ENCODE measurements at regions not wholly inside any gene's neighbourhood (a gene's known extent, or its start where the extent isn't known, plus 50 kb on each side); places are given as distances from the start of the nearest gene placed in this dataset.

- TF ChIP-seq, protein P1, sequence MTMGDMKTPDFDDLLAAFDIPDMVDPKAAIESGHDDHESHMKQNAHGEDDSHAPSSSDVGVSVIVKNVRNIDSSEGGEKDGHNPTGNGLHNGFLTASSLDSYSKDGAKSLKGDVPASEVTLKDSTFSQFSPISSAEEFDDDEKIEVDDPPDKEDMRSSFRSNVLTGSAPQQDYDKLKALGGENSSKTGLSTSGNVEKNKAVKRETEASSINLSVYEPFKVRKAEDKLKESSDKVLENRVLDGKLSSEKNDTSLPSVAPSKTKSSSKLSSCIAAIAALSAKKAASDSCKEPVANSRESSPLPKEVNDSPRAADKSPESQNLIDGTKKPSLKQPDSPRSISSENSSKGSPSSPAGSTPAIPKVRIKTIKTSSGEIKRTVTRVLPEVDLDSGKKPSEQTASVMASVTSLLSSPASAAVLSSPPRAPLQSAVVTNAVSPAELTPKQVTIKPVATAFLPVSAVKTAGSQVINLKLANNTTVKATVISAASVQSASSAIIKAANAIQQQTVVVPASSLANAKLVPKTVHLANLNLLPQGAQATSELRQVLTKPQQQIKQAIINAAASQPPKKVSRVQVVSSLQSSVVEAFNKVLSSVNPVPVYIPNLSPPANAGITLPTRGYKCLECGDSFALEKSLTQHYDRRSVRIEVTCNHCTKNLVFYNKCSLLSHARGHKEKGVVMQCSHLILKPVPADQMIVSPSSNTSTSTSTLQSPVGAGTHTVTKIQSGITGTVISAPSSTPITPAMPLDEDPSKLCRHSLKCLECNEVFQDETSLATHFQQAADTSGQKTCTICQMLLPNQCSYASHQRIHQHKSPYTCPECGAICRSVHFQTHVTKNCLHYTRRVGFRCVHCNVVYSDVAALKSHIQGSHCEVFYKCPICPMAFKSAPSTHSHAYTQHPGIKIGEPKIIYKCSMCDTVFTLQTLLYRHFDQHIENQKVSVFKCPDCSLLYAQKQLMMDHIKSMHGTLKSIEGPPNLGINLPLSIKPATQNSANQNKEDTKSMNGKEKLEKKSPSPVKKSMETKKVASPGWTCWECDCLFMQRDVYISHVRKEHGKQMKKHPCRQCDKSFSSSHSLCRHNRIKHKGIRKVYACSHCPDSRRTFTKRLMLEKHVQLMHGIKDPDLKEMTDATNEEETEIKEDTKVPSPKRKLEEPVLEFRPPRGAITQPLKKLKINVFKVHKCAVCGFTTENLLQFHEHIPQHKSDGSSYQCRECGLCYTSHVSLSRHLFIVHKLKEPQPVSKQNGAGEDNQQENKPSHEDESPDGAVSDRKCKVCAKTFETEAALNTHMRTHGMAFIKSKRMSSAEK (CRISPR knock-in tag; IDR thresholded peaks at IDR 0.05; ENCODE audit: borderline replicate concordance), result 0 out of 2 replicates have a peak, but pooled peaks have one; percentile 31
- TF ChIP-seq MLX (CRISPR knock-in tag; IDR thresholded peaks at IDR 0.05), result no peak
- no peak for TF ChIP-seq FOXJ3 (CRISPR knock-in tag; IDR thresholded peaks at IDR 0.05; ENCODE audit: borderline replicate concordance)
- TF ChIP-seq CTCF (IDR thresholded peaks at IDR 0.05), result no peak
- TF ChIP-seq ZNF671 (CRISPR knock-in tag; IDR thresholded peaks at IDR 0.05), result no peak
- TF ChIP-seq, protein P2, sequence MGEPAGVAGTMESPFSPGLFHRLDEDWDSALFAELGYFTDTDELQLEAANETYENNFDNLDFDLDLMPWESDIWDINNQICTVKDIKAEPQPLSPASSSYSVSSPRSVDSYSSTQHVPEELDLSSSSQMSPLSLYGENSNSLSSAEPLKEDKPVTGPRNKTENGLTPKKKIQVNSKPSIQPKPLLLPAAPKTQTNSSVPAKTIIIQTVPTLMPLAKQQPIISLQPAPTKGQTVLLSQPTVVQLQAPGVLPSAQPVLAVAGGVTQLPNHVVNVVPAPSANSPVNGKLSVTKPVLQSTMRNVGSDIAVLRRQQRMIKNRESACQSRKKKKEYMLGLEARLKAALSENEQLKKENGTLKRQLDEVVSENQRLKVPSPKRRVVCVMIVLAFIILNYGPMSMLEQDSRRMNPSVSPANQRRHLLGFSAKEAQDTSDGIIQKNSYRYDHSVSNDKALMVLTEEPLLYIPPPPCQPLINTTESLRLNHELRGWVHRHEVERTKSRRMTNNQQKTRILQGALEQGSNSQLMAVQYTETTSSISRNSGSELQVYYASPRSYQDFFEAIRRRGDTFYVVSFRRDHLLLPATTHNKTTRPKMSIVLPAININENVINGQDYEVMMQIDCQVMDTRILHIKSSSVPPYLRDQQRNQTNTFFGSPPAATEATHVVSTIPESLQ (CRISPR knock-in tag; IDR thresholded peaks at IDR 0.05), result no peak
- no peak for TF ChIP-seq E2F1 (CRISPR knock-in tag; IDR thresholded peaks at IDR 0.05)
- TF ChIP-seq, protein P3, sequence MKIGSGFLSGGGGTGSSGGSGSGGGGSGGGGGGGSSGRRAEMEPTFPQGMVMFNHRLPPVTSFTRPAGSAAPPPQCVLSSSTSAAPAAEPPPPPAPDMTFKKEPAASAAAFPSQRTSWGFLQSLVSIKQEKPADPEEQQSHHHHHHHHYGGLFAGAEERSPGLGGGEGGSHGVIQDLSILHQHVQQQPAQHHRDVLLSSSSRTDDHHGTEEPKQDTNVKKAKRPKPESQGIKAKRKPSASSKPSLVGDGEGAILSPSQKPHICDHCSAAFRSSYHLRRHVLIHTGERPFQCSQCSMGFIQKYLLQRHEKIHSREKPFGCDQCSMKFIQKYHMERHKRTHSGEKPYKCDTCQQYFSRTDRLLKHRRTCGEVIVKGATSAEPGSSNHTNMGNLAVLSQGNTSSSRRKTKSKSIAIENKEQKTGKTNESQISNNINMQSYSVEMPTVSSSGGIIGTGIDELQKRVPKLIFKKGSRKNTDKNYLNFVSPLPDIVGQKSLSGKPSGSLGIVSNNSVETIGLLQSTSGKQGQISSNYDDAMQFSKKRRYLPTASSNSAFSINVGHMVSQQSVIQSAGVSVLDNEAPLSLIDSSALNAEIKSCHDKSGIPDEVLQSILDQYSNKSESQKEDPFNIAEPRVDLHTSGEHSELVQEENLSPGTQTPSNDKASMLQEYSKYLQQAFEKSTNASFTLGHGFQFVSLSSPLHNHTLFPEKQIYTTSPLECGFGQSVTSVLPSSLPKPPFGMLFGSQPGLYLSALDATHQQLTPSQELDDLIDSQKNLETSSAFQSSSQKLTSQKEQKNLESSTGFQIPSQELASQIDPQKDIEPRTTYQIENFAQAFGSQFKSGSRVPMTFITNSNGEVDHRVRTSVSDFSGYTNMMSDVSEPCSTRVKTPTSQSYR (CRISPR knock-in tag; IDR thresholded peaks at IDR 0.05), result no peak
- TF ChIP-seq TEAD1 (CRISPR knock-in tag; IDR thresholded peaks at IDR 0.05), result no peak; the same call in none of the 2 replicates
- TF ChIP-seq E2F4 (CRISPR knock-in tag; IDR thresholded peaks at IDR 0.05; ENCODE audit: borderline replicate concordance, low read depth), result no peak
- TF ChIP-seq ZBTB43 (CRISPR knock-in tag; IDR thresholded peaks at IDR 0.05), result no peak
- no peak for TF ChIP-seq NFYB (CRISPR knock-in tag; conservative IDR thresholded peaks at IDR 0.05; ENCODE audit: low read depth)
- no peak for TF ChIP-seq ZNF416 (CRISPR knock-in tag; IDR thresholded peaks at IDR 0.05)
- TF ChIP-seq STAT6 (CRISPR knock-in tag; conservative IDR thresholded peaks at IDR 0.05; ENCODE audit: low read depth), result no peak
- TF ChIP-seq, protein P4, sequence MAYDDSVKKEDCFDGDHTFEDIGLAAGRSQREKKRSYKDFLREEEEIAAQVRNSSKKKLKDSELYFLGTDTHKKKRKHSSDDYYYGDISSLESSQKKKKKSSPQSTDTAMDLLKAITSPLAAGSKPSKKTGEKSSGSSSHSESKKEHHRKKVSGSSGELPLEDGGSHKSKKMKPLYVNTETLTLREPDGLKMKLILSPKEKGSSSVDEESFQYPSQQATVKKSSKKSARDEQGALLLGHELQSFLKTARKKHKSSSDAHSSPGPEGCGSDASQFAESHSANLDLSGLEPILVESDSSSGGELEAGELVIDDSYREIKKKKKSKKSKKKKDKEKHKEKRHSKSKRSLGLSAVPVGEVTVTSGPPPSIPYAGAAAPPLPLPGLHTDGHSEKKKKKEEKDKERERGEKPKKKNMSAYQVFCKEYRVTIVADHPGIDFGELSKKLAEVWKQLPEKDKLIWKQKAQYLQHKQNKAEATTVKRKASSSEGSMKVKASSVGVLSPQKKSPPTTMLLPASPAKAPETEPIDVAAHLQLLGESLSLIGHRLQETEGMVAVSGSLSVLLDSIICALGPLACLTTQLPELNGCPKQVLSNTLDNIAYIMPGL (CRISPR knock-in tag; IDR thresholded peaks at IDR 0.05), result no peak
- TF ChIP-seq CREB1 (CRISPR knock-in tag; IDR thresholded peaks at IDR 0.05), result no peak
- no peak for TF ChIP-seq OVOL2 (CRISPR knock-in tag; IDR thresholded peaks at IDR 0.05; ENCODE audit: borderline replicate concordance)
- TF ChIP-seq JUN (CRISPR knock-in tag; IDR thresholded peaks at IDR 0.05), result no peak
These were observed 62.1 kb upstream of the FREM2 start (continued) for GRCh38 chr13:38624822-38625221.
